IMR-90 (cell line): ENCODE measurements at regions not wholly inside any gene's neighbourhood (a gene's known extent, or its start where the extent isn't known, plus 50 kb on each side); places are given as distances from the start of the nearest gene placed in this dataset.
"Not testable (repeated sequence)": the region's sequence is repeated elsewhere in the genome, so short reads cannot be mapped to it uniquely, and the experiment has no call there.

ENCODE experiments used
- BHLHE40 ChIP-seq: fragments of 150-350 bp; IDR thresholded peaks from 2 replicates; pipeline ENCODE4 v1.6.1; 2016; ENCODE audit warnings: mild to moderate bottlenecking, low read depth, low read length
- CEBPB ChIP-seq: IDR thresholded peaks from 2 replicates; pipeline ENCODE4 v1.6.1; 2012; ENCODE audit warnings: low read depth, low read length, improper control_type of control experiment
- CTCF ChIP-seq: conservative IDR thresholded peaks from 2 replicates; pipeline ENCODE4 v1.5.1; 2012; ENCODE audit warnings: mild to moderate bottlenecking, low read depth, low read length, improper control_type of control experiment
- MAFK ChIP-seq: IDR thresholded peaks from 2 replicates; pipeline ENCODE4 v1.6.1; 2012; ENCODE audit warnings: low read depth, low read length, improper control_type of control experiment
- POLR2A ChIP-seq: IDR thresholded peaks from 2 replicates; pipeline ENCODE4 v1.6.1; 2012; ENCODE audit warnings: mild to moderate bottlenecking, low read depth, low read length
- RAD21 ChIP-seq: IDR thresholded peaks from 2 replicates; pipeline ENCODE4 v1.6.1; 2012; ENCODE audit warnings: low read length, improper control_type of control experiment
- SMC3 ChIP-seq: fragments of 150-350 bp; IDR thresholded peaks from 2 replicates; pipeline ENCODE4 v1.6.1; 2016; ENCODE audit warnings: low read depth, mild to moderate bottlenecking, antibody characterized with exemption, low read length, moderate library complexity

- TF ChIP-seq CTCF, POLR2A, SMC3, MAFK, CEBPB, RAD21, BHLHE40: not testable (repeated sequence)
These were observed 102.3 kb downstream of the SINHCAF start for GRCh38 chr12:31223640-31224039.
